NCI-H1694 treated with DMSO at 0.1 percent for 48 hours (cell line): ENCODE measurements at regions not wholly inside any gene's neighbourhood (a gene's known extent, or its start where the extent isn't known, plus 50 kb on each side); places are given as distances from the start of the nearest gene placed in this dataset.
"Not testable (repeated sequence)": the region's sequence is repeated elsewhere in the genome, so short reads cannot be mapped to it uniquely, and the experiment has no call there.

Experiments
- DNase-seq: peaks from one replicate; lab custom pipeline; 2025; lab: John Stamatoyannopoulos, UW

- no peak for DNase-seq
Measured at GRCh38 chr2:173720306-173720705, 244.9 kb downstream of the SP3 start.

- no peak for DNase-seq
Measured at GRCh38 chr2:173734797-173735196, 230.4 kb downstream of the SP3 start.

- not testable (repeated sequence) for DNase-seq
Measured at GRCh38 chr2:173737954-173738575, 227.1 kb downstream of the SP3 start.

- no peak for DNase-seq
Measured at GRCh38 chr2:173739006-173739405, 226.2 kb downstream of the SP3 start.

GRCh38 chr2:173740639-173741038, 224.5 kb downstream of the SP3 start:
- no peak for DNase-seq

GRCh38 chr2:173741759-173742158, 223.4 kb downstream of the SP3 start:
- peak; percentile 14 for DNase-seq

GRCh38 chr2:173747035-173747434, 218.1 kb downstream of the SP3 start:
- DNase-seq = peak; percentile 98

- peak; percentile 28 for DNase-seq
Measured at GRCh38 chr2:173749315-173749714, 215.9 kb downstream of the SP3 start.

GRCh38 chr2:173750353-173750801, 214.8 kb downstream of the SP3 start:
- DNase-seq = peak; percentile 58

GRCh38 chr2:173750831-173751230, 214.3 kb downstream of the SP3 start:
- no peak for DNase-seq

GRCh38 chr2:173751245-173751975, 213.8 kb downstream of the SP3 start:
- no peak for DNase-seq

- peak; percentile 80 for DNase-seq
Measured at GRCh38 chr2:173752152-173752551, 213.0 kb downstream of the SP3 start.

GRCh38 chr2:173753441-173753840, 211.7 kb downstream of the SP3 start:
- DNase-seq = no peak

GRCh38 chr2:173754165-173754564, 211.0 kb downstream of the SP3 start:
- no peak for DNase-seq

GRCh38 chr2:173754837-173755236, 210.3 kb downstream of the SP3 start:
- no peak for DNase-seq

- no peak for DNase-seq
Measured at GRCh38 chr2:173755798-173756197, 209.4 kb downstream of the SP3 start.

- DNase-seq = no peak
Measured at GRCh38 chr2:173759959-173760358, 205.2 kb downstream of the SP3 start.

- no peak for DNase-seq
Measured at GRCh38 chr2:173760553-173760952, 204.6 kb downstream of the SP3 start.

GRCh38 chr2:173761603-173762119, 203.5 kb downstream of the SP3 start:
- DNase-seq = no peak

- no peak for DNase-seq
Measured at GRCh38 chr2:173762221-173762620, 203.0 kb downstream of the SP3 start.

GRCh38 chr2:173762864-173763263, 202.3 kb downstream of the SP3 start:
- no peak for DNase-seq

- no peak for DNase-seq
Measured at GRCh38 chr2:173763641-173764040, 201.5 kb downstream of the SP3 start.

GRCh38 chr2:173764094-173764493, 201.1 kb downstream of the SP3 start:
- no peak for DNase-seq
